B cell (primary cell): ENCODE measurements at regions not wholly inside any gene's neighbourhood (a gene's known extent, or its start where the extent isn't known, plus 50 kb on each side); places are given as distances from the start of the nearest gene placed in this dataset.

Experiments used
- ATAC-seq: fragments of 200-7000 bp; cut with Tn5 transposase; one replicate; pipeline ENCODE4 v1.10.0; 2021; ENCODE audit warnings: low read depth, mild to moderate bottlenecking, moderate number of reproducible peaks, moderate library complexity
- CTCF ChIA-PET: fragments of 350-600 bp; sonication (Branson Sonifier 250); formaldehyde crosslinking; loops from one replicate; lab custom pipeline; 2021; ENCODE audit warnings: antibody characterized with exemption, inconsistent platforms; lab: Charles Lee
- POLR2A ChIA-PET: fragments of 350-600 bp; sonication (Branson Sonifier 250); formaldehyde crosslinking; loops from one replicate; lab custom pipeline; 2021; ENCODE audit warnings: antibody characterized with exemption; lab: Charles Lee
- DNase-seq: peaks from one replicate; pipeline ENCODE4 v3.0.0; 2013
- H2AFZ ChIP-seq: 2 replicates; pipeline ENCODE4 v1.6.1; 2012; ENCODE audit warnings: mild to moderate bottlenecking, low read depth, low read length; ENCODE audit not compliant: insufficient read depth, poor library complexity, severe bottlenecking
- H3K27ac ChIP-seq, 2 donors: 1 replicate in 1 of 2; 2 replicates in 1 of 2; pipeline ENCODE4 v1.5.1; 2012 to 2013; ENCODE audit warnings: low read length in 2 of 2, mild to moderate bottlenecking in 2 of 2, moderate library complexity in 1 of 2
- H3K27me3 ChIP-seq, 4 experiments: fragments of 200-600 bp in 1 of 4; sonication (generic) in 1 of 4; replicated peaks in 1 of 4; 1 replicate in 2 of 4; 2 replicates in 2 of 4; pipeline versions ENCODE4 v1.6.1 to v1.7.0; 2013 to 2016; ENCODE audit warnings: low read length in 3 of 4, mild to moderate bottlenecking in 2 of 4, mixed read lengths in 1 of 4, moderate library complexity in 1 of 4; ENCODE audit not compliant: insufficient read depth in 4 of 4, control insufficient read depth in 3 of 4; ENCODE audit errors: control extremely low read depth in 1 of 4
- H3K36me3 ChIP-seq, 2 experiments: replicated peaks in 1 of 2; 1 replicate in 1 of 2; 2 replicates in 1 of 2; pipeline versions ENCODE4 v1.6.1 to v1.7.1; 2013; ENCODE audit warnings: low read length in 1 of 2; ENCODE audit not compliant: insufficient read depth in 2 of 2, control insufficient read depth in 1 of 2; ENCODE audit errors: control extremely low read depth in 1 of 2, extremely low read depth in 1 of 2
- H3K4me1 ChIP-seq, 2 donors: fragments of 200-600 bp in 1 of 2; sonication (generic) in 1 of 2; 1 replicate in 1 of 2; 2 replicates in 1 of 2; pipeline versions ENCODE4 v1.5.1 to v1.6.1; 2013 to 2017; ENCODE audit warnings: low read length in 2 of 2; ENCODE audit not compliant: control insufficient read depth in 2 of 2, insufficient read depth in 2 of 2
- H3K4me2 ChIP-seq: replicated peaks from 2 replicates; pipeline ENCODE3; 2012; ENCODE audit warnings: mild to moderate bottlenecking, low read depth, low read length; ENCODE audit not compliant: poor library complexity, severe bottlenecking
- H3K4me3 ChIP-seq, 5 experiments: fragments of 200-600 bp in 1 of 5; sonication (generic) in 1 of 5; 1 replicate in 3 of 5; 2 replicates in 2 of 5; pipeline versions ENCODE4 v1.5.1 to v1.7.0; 2011 to 2016; ENCODE audit warnings: low read length in 4 of 5, mild to moderate bottlenecking in 4 of 5, low read depth in 2 of 5, control low read depth in 1 of 5, moderate library complexity in 1 of 5; ENCODE audit not compliant: insufficient read depth in 1 of 5; ENCODE audit errors: control extremely low read depth in 1 of 5, extremely low read depth in 1 of 5
- H3K79me2 ChIP-seq: fragments of 200-600 bp; sonication (generic); one replicate; pipeline ENCODE4 v1.6.0; 2016; ENCODE audit warnings: low read length; ENCODE audit not compliant: control insufficient read depth, insufficient read depth
- H3K9ac ChIP-seq: fragments of 200-600 bp; sonication (generic); 2 replicates; pipeline ENCODE4 v1.6.1; 2017; ENCODE audit warnings: mild to moderate bottlenecking, low read length, moderate library complexity
- H3K9me3 ChIP-seq, 3 donors: one replicate each; pipeline versions ENCODE4 v1.6.1 to v1.7.1; 2013; ENCODE audit warnings: low read length in 2 of 3; ENCODE audit not compliant: control insufficient read depth in 2 of 3, insufficient read depth in 1 of 3; ENCODE audit errors: control extremely low read depth in 1 of 3
- H4K20me1 ChIP-seq: 2 replicates; pipeline ENCODE4 v1.6.0; 2012; ENCODE audit warnings: mild to moderate bottlenecking, low read length; ENCODE audit not compliant: insufficient read depth, control insufficient read depth, poor library complexity, severe bottlenecking
- H3K27ac Mint-ChIP-seq: one replicate; pipeline ENCODE4 v1.8.0; 2021; ENCODE audit warnings: mixed read lengths
- H3K27me3 Mint-ChIP-seq: one replicate; pipeline ENCODE4 v1.8.0; 2021; ENCODE audit warnings: mixed read lengths
- H3K4me1 Mint-ChIP-seq: one replicate; pipeline ENCODE4 v1.8.0; 2021; ENCODE audit warnings: mixed read lengths
- H3K4me3 Mint-ChIP-seq: one replicate; pipeline ENCODE4 v1.8.0; 2021; ENCODE audit warnings: mixed read lengths
- H3K9me3 Mint-ChIP-seq: one replicate; pipeline ENCODE4 v1.8.0; 2022; ENCODE audit warnings: mixed read lengths; ENCODE audit not compliant: insufficient read depth
- CTCF ChIP-seq: fragments of 200-600 bp; IDR thresholded peaks from one replicate; pipeline ENCODE4 v1.8.0; 2022; ENCODE audit warnings: antibody characterized with exemption, mild to moderate bottlenecking
- EZH2 ChIP-seq: IDR thresholded peaks from 2 replicates; pipeline ENCODE4 v1.6.1; 2012; ENCODE audit warnings: borderline replicate concordance, low read depth, mild to moderate bottlenecking, moderate library complexity, low read length; ENCODE audit not compliant: insufficient read depth, poor library complexity, severe bottlenecking
- WGBS: methylation state at CpG from one replicate; pipeline ENCODE4 v1.1.5; 2013; ENCODE audit warnings: missing lambda C conversion rate; ENCODE audit not compliant: insufficient coverage; 5-methylcytosine and 5-hydroxymethylcytosine counted together
- intact Hi-C: fragments of 100-400 bp; cut with micrococcal nuclease; formaldehyde crosslinking; loops from one replicate; pipeline ENCODE4 v1.10.0; 2022

GRCh38 chr4:29243851-29244250 lies 1476.3 kb upstream of the PCDH7 start:
- H3K4me3 ChIP-seq = no peak overlapping the region
- H3K4me1 ChIP-seq = no peaks in the 10 kb centered on the region
- CTCF ChIA-PET = no interaction called here
- intact Hi-C loops = no loop called here
- H3K27ac Mint-ChIP-seq = no peak overlapping the region
- POLR2A ChIA-PET = no interaction called here
- no peak for DNase-seq
- no peak overlapping the region for H3K4me3 Mint-ChIP-seq
- TF ChIP-seq CTCF (no peak), EZH2 (no peak)
- no CpG with 5 or more reads among the region's 1 CpG for WGBS
- no peaks in the 10 kb centered on the region for H3K27me3 ChIP-seq
- no peaks in the 10 kb centered on the region for H3K4me1 Mint-ChIP-seq
- no peaks in the 10 kb centered on the region for H3K9me3 Mint-ChIP-seq
- no peaks in the 10 kb centered on the region for H3K27me3 Mint-ChIP-seq
- no peaks in the 10 kb centered on the region for H4K20me1 ChIP-seq
- H3K36me3 ChIP-seq = no peaks in the 10 kb centered on the region
- no peak overlapping the region for H3K27ac ChIP-seq
- no peaks in the 10 kb centered on the region for H3K79me2 ChIP-seq
- no peak for ATAC-seq
- H3K4me2 ChIP-seq = no peak overlapping the region
- no peaks in the 10 kb centered on the region for H3K9me3 ChIP-seq
- no peak overlapping the region for H3K9ac ChIP-seq
- no peak overlapping the region for H2AFZ ChIP-seq

GRCh38 chr4:29259556-29259955 lies 1460.6 kb upstream of the PCDH7 start:
- no peaks in the 10 kb centered on the region for H3K27me3 Mint-ChIP-seq
- H3K27me3 ChIP-seq = no peaks in the 10 kb centered on the region
- H3K4me1 ChIP-seq = no peaks in the 10 kb centered on the region
- H3K9me3 Mint-ChIP-seq = peaks cover 2% of the 10 kb centered on the region
- no peak overlapping the region for H2AFZ ChIP-seq
- ATAC-seq (no peak), DNase-seq (no peak)
- H3K36me3 ChIP-seq = no peaks in the 10 kb centered on the region
- H3K27ac ChIP-seq = no peak overlapping the region
- TF ChIP-seq EZH2 = no peak
- TF ChIP-seq CTCF = no peak
- H3K9me3 ChIP-seq = peaks cover 0 to 8% (median 0%) of the 10 kb centered on the region in 3 donors
- no peak overlapping the region for H3K4me2 ChIP-seq
- no peak overlapping the region for H3K4me3 ChIP-seq
- H3K79me2 ChIP-seq = no peaks in the 10 kb centered on the region
- H3K4me3 Mint-ChIP-seq = no peak overlapping the region
- H3K27ac Mint-ChIP-seq = no peak overlapping the region
- H3K4me1 Mint-ChIP-seq = no peaks in the 10 kb centered on the region
- no peak overlapping the region for H3K9ac ChIP-seq
- ChIA-PET CTCF (no interaction called here), POLR2A (no interaction called here)
- intact Hi-C loops = no loop called here
- no peaks in the 10 kb centered on the region for H4K20me1 ChIP-seq
- no CpG with 5 or more reads among the region's 2 CpGs for WGBS
